Thyroid gland (tissue), 4 donors: ENCODE measurements at regions not wholly inside any gene's neighbourhood (a gene's known extent, or its start where the extent isn't known, plus 50 kb on each side); places are given as distances from the start of the nearest gene placed in this dataset.

Source experiments
- CTCF ChIP-seq, 6 experiments: fragments of 200-600 bp in 3 of 6; fragments of 450-650 bp in 3 of 6; sonication (generic) in 3 of 6; IDR thresholded peaks; one replicate each; pipeline ENCODE4 v1.5.1; 2016 to 2019; ENCODE audit warnings: antibody characterized with exemption in 6 of 6, mild to moderate bottlenecking in 2 of 6, inconsistent platforms in 1 of 6, moderate library complexity in 1 of 6
- POLR2A ChIP-seq, 2 donors: fragments of 450-650 bp; IDR thresholded peaks; one replicate each; pipeline ENCODE4 v1.6.1; 2017; ENCODE audit warnings: antibody characterized with exemption in 2 of 2, mild to moderate bottlenecking in 2 of 2, moderate library complexity in 1 of 2

GRCh38 chr2:217353591-217353990 is 493.7 kb upstream of the TNP1 start:
- TF ChIP-seq CTCF (IDR thresholded peaks at IDR 0.05) = no peak
- TF ChIP-seq POLR2A (IDR thresholded peaks at IDR 0.05) = no peak
